ENCODE measurements at regions not wholly inside any gene's neighbourhood (a gene's known extent, or its start where the extent isn't known, plus 50 kb on each side); places are given as distances from the start of the nearest gene placed in this dataset.

DNA sequence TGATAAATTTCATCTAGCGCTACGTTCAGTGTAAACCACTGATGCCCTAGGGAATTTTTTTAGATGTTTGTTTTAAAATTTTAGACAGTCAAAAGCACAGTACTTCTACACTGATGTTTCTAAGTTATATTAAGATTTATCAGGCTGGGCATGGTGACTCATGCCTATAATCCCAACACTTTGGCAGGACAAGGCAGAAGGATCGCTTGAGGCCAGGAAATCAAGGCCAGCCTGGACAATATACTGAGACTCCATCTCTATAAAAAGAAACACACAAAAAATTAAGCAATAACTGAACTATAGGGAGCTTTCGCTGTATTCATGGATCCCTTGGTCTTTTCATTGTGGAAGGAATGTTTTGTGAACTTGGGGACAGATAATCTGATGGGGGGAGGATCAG is 50.6 kb upstream of the MAPRE2 start:
- TF ChIP-seq CTCF (IDR thresholded peaks at IDR 0.05), result no peak
- no peak for TF ChIP-seq POLR2A (IDR thresholded peaks at IDR 0.05)
